A673 (cell line): ENCODE measurements at regions not wholly inside any gene's neighbourhood (a gene's known extent, or its start where the extent isn't known, plus 50 kb on each side); places are given as distances from the start of the nearest gene placed in this dataset.

ENCODE experiments used
- BruUV-seq: library from RNA; stranded (reverse); fragments of 400-500 nt; replicated peaks from 2 replicates; lab custom pipeline; 2021; lab: Mats Ljungman, UMichigan
- CTCF ChIA-PET: fragments of 300-600 bp; sonication (Branson Sonifier 250); formaldehyde crosslinking; loops from one replicate; lab custom pipeline; 2022; ENCODE audit warnings: antibody characterized with exemption; lab: Charles Lee
- POLR2A ChIA-PET: fragments of 300-600 bp; sonication (Branson Sonifier 250); formaldehyde crosslinking; loops from one replicate; lab custom pipeline; 2022; ENCODE audit warnings: antibody characterized with exemption; ENCODE audit not compliant: low non-redundant PET; lab: Charles Lee
- DNase-seq: peaks from one replicate; pipeline ENCODE4 v3.0.0-alpha.2; 2015; ENCODE audit warnings: low spot score
- H3K27ac ChIP-seq: fragments of 200-600 bp; sonication (generic); 2 replicates; pipeline ENCODE4 v1.5.1; 2016; ENCODE audit warnings: mixed run types, low read depth, mild to moderate bottlenecking, mixed read lengths, antibody characterized with exemption, low read length; ENCODE audit not compliant: poor library complexity, severe bottlenecking
- H3K27me3 ChIP-seq: fragments of 200-600 bp; sonication (generic); replicated peaks from 2 replicates; pipeline ENCODE4 v1.6.1; 2017; ENCODE audit warnings: mixed run types, low read depth, mild to moderate bottlenecking, mixed read lengths, antibody characterized with exemption, low read length; ENCODE audit not compliant: insufficient read depth, poor library complexity
- H3K36me3 ChIP-seq: fragments of 200-600 bp; sonication (generic); 2 replicates; pipeline ENCODE4 v1.6.1; 2016; ENCODE audit warnings: mixed run types, mild to moderate bottlenecking, mixed read lengths, antibody characterized with exemption, low read length; ENCODE audit not compliant: insufficient read depth, poor library complexity, severe bottlenecking
- H3K4me1 ChIP-seq: fragments of 200-600 bp; sonication (generic); 2 replicates; pipeline ENCODE4 v1.6.1; 2017; ENCODE audit warnings: mixed run types, mild to moderate bottlenecking, mixed read lengths, antibody characterized with exemption, low read length; ENCODE audit not compliant: insufficient read depth, poor library complexity, severe bottlenecking
- H3K4me3 ChIP-seq: fragments of 200-600 bp; sonication (generic); 2 replicates; pipeline ENCODE4 v1.5.1; 2016; ENCODE audit warnings: low read depth, mixed run types, mild to moderate bottlenecking, mixed read lengths, low read length; ENCODE audit not compliant: poor library complexity, severe bottlenecking
- H3K9me3 ChIP-seq: fragments of 200-600 bp; sonication (generic); 2 replicates; pipeline ENCODE4 v1.6.1; 2016; ENCODE audit warnings: mixed run types, low read depth, mild to moderate bottlenecking, mixed read lengths, antibody characterized with exemption, low read length; ENCODE audit not compliant: poor library complexity, severe bottlenecking
- CTCF ChIP-seq: fragments of 300-800, 200-600 bp; sonication (generic); conservative IDR thresholded peaks from 2 replicates; pipeline ENCODE4 v1.5.1; 2017; ENCODE audit warnings: low read depth, mild to moderate bottlenecking, antibody characterized with exemption, low read length, moderate library complexity, mixed read lengths
- EZH2 ChIP-seq: fragments of 200-600 bp; sonication (generic); IDR thresholded peaks from 2 replicates; pipeline ENCODE4 v1.6.1; 2017; ENCODE audit warnings: borderline replicate concordance, low read depth, mild to moderate bottlenecking, mixed read lengths, antibody characterized with exemption, low read length; ENCODE audit not compliant: poor library complexity, severe bottlenecking
- intact Hi-C: fragments of 100-400 bp; cut with micrococcal nuclease; formaldehyde crosslinking; loops from one replicate; pipeline ENCODE4 v1.10.0; 2022; ENCODE audit not compliant: unreplicated experiment

DNA sequence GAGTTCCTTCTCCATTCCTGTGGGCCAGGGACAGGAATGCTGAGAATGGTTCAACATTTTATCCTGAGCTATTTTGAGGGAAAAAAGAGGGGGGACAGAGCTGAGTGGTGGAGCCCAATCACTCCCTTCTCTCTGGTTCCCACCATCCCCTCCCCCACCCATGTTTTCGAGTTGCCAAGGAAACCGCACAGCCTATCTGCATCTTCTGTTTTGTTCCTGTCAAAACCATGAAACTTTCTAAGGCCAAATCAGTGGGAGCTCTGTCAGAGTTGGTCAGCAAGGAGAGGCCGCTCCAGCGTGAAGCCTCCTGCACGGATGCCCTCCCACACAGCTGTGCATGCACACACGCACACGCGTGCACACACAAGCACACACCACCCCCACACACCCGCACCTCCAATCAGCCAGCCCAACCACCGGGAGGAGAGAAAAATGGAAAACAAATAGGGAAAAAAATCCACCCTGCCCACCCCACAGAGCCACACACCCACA is 54.5 kb upstream of the ATP2B4 start:
- Histone ChIP-seq H3K27me3 (no peaks in the 10 kb centered on the region), H3K9me3 (no peaks in the 10 kb centered on the region), H3K4me3 (no peak overlapping the region), H3K4me1 (no peaks in the 10 kb centered on the region), H3K27ac (no peak overlapping the region), H3K36me3 (no peaks in the 10 kb centered on the region)
- no peak for DNase-seq
- CTCF ChIA-PET: no interaction called here
- no TSS peak for BruUV-seq
- TF ChIP-seq CTCF: no peak
- TF ChIP-seq EZH2: no peak
- intact Hi-C loops: no loop called here
- POLR2A ChIA-PET: no interaction called here

DNA sequence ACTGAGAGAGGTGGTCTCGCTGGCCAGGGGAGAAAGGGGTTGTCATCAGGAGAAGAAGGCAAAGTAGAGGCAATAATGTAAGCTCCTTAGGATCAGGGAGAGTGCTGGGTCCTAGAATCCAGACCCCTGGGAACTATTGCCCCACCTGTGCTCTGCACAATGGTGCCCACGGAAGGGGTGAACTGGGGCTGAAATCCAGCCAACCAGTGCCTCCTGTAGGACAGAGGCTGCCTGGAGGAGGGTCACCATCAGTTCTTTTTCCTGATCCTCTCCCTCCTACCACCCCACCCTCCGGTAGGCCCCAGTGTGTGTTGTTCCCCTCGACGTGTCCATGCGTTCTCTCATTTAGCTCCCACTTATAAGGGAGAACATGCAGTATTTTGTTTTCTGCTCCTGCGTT is 52.9 kb upstream of the ATP2B4 start:
- no TSS peak for BruUV-seq
- Histone ChIP-seq H3K9me3 (no peaks in the 10 kb centered on the region), H3K4me1 (no peaks in the 10 kb centered on the region), H3K27me3 (no peaks in the 10 kb centered on the region), H3K36me3 (no peaks in the 10 kb centered on the region), H3K4me3 (no peak overlapping the region), H3K27ac (no peak overlapping the region)
- no peak for DNase-seq
- POLR2A ChIA-PET: no interaction called here
- intact Hi-C loops: no loop called here
- CTCF ChIA-PET: no interaction called here
- no peak for TF ChIP-seq EZH2
